Mesenchymal stem cell (in vitro differentiated cells and primary cell): ENCODE measurements at regions not wholly inside any gene's neighbourhood (a gene's known extent, or its start where the extent isn't known, plus 50 kb on each side); places are given as distances from the start of the nearest gene placed in this dataset.
A peak's percentile ranks its signal among the peaks of the same experiment; 100 is the strongest.

Experiments used
- DNase-seq: peaks from one replicate; pipeline ENCODE4 v3.0.0-alpha.2; 2013
- H2AFZ ChIP-seq: one replicate; pipeline ENCODE4 v1.6.1; 2013; ENCODE audit warnings: low read depth, mild to moderate bottlenecking, control low read depth, inconsistent platforms, low read length, moderate library complexity
- H2AK5ac ChIP-seq: 2 replicates; pipeline ENCODE4 v1.6.1; 2013; ENCODE audit warnings: low read length, moderate library complexity, mild to moderate bottlenecking, inconsistent platforms; ENCODE audit not compliant: severe bottlenecking
- H2BK120ac ChIP-seq: one replicate; pipeline ENCODE4 v1.6.1; 2013; ENCODE audit warnings: low read depth, mild to moderate bottlenecking, inconsistent platforms, low read length, moderate library complexity
- H2BK12ac ChIP-seq, 2 experiments: one replicate each; pipeline ENCODE4 v1.6.1; 2013; ENCODE audit warnings: inconsistent platforms in 2 of 2, low read length in 2 of 2, mild to moderate bottlenecking in 2 of 2, moderate library complexity in 2 of 2, control low read depth in 1 of 2
- H2BK15ac ChIP-seq: one replicate; pipeline ENCODE4 v1.6.1; 2013; ENCODE audit warnings: mild to moderate bottlenecking, low read depth, inconsistent platforms; ENCODE audit not compliant: poor library complexity, severe bottlenecking
- H2BK5ac ChIP-seq: 2 replicates; pipeline ENCODE4 v1.6.1; 2013; ENCODE audit warnings: low read depth, mild to moderate bottlenecking, low read length, control low read depth, inconsistent platforms; ENCODE audit not compliant: poor library complexity, severe bottlenecking
- H3K14ac ChIP-seq, 2 experiments: one replicate each; pipeline ENCODE4 v1.6.1; 2013; ENCODE audit warnings: inconsistent platforms in 2 of 2, low read length in 2 of 2, control low read depth in 1 of 2, mild to moderate bottlenecking in 1 of 2, moderate library complexity in 1 of 2
- H3K18ac ChIP-seq, 2 experiments: one replicate each; pipeline ENCODE4 v1.6.1; 2013; ENCODE audit warnings: inconsistent platforms in 2 of 2, low read length in 2 of 2, control low read depth in 1 of 2, low read depth in 1 of 2, mild to moderate bottlenecking in 1 of 2
- H3K23ac ChIP-seq, 2 experiments: one replicate each; pipeline ENCODE4 v1.6.1; 2013; ENCODE audit warnings: inconsistent platforms in 2 of 2, low read length in 2 of 2, mild to moderate bottlenecking in 2 of 2, moderate library complexity in 2 of 2, control low read depth in 1 of 2
- H3K27ac ChIP-seq: 2 replicates; pipeline ENCODE4 v1.5.1; 2013; ENCODE audit warnings: mild to moderate bottlenecking, moderate library complexity, low read length, control low read depth, inconsistent platforms; ENCODE audit not compliant: poor library complexity, severe bottlenecking
- H3K27me3 ChIP-seq, 2 experiments: 2 replicates each; pipeline versions ENCODE4 v1.6.1 to v1.7.0; 2013; ENCODE audit warnings: low read length in 2 of 2, mild to moderate bottlenecking in 2 of 2, moderate library complexity in 2 of 2, control low read depth in 1 of 2, inconsistent platforms in 1 of 2; ENCODE audit not compliant: control insufficient read depth in 1 of 2, insufficient read depth in 1 of 2
- H3K36me3 ChIP-seq, 2 experiments: 2 replicates each; pipeline versions ENCODE4 v1.6.1 to v1.7.0; 2013; ENCODE audit warnings: low read length in 2 of 2, control low read depth in 1 of 2, inconsistent platforms in 1 of 2, low read depth in 1 of 2, mild to moderate bottlenecking in 1 of 2; ENCODE audit not compliant: insufficient read depth in 2 of 2, control insufficient read depth in 1 of 2
- H3K4ac ChIP-seq, 2 experiments: one replicate each; pipeline ENCODE4 v1.6.1; 2013; ENCODE audit warnings: inconsistent platforms in 2 of 2, low read length in 2 of 2, mild to moderate bottlenecking in 2 of 2, moderate library complexity in 2 of 2, control low read depth in 1 of 2, low read depth in 1 of 2
- H3K4me1 ChIP-seq: 2 replicates; pipeline ENCODE4 v1.6.1; 2013; ENCODE audit warnings: low read depth, low read length, control low read depth; ENCODE audit not compliant: control insufficient read depth, insufficient read depth
- H3K4me2 ChIP-seq: 2 replicates; pipeline ENCODE4 v1.6.1; 2013; ENCODE audit warnings: low read length, mild to moderate bottlenecking, inconsistent platforms; ENCODE audit not compliant: poor library complexity, severe bottlenecking
- H3K4me3 ChIP-seq, 2 experiments: 2 replicates each; pipeline versions ENCODE4 v1.5.1 to v1.7.0; 2013; ENCODE audit warnings: low read length in 2 of 2, mild to moderate bottlenecking in 2 of 2, control low read depth in 1 of 2, low read depth in 1 of 2; ENCODE audit not compliant: insufficient read depth in 1 of 2
- H3K79me1 ChIP-seq: replicated peaks from 2 replicates; pipeline ENCODE4 v1.6.1; 2013; ENCODE audit warnings: mild to moderate bottlenecking, control low read depth, low read length, inconsistent platforms; ENCODE audit not compliant: poor library complexity, severe bottlenecking
- H3K9ac ChIP-seq: 2 replicates; pipeline ENCODE4 v1.7.0; 2013; ENCODE audit warnings: mild to moderate bottlenecking, low read length, moderate library complexity
- H3K9me3 ChIP-seq: 2 replicates; pipeline ENCODE4 v1.7.0; 2013; ENCODE audit warnings: mild to moderate bottlenecking, low read length; ENCODE audit not compliant: control insufficient read depth
- H4K8ac ChIP-seq: one replicate; pipeline ENCODE4 v1.6.1; 2013; ENCODE audit warnings: inconsistent platforms, mild to moderate bottlenecking, low read length, moderate library complexity
- H4K91ac ChIP-seq: one replicate; pipeline ENCODE4 v1.6.1; 2013; ENCODE audit warnings: mild to moderate bottlenecking, low read length, inconsistent platforms
- WGBS: methylation state at CpG from one replicate; pipeline ENCODE4 v1.1.7; 2013; ENCODE audit warnings: mixed read lengths; 5-methylcytosine and 5-hydroxymethylcytosine counted together

DNA sequence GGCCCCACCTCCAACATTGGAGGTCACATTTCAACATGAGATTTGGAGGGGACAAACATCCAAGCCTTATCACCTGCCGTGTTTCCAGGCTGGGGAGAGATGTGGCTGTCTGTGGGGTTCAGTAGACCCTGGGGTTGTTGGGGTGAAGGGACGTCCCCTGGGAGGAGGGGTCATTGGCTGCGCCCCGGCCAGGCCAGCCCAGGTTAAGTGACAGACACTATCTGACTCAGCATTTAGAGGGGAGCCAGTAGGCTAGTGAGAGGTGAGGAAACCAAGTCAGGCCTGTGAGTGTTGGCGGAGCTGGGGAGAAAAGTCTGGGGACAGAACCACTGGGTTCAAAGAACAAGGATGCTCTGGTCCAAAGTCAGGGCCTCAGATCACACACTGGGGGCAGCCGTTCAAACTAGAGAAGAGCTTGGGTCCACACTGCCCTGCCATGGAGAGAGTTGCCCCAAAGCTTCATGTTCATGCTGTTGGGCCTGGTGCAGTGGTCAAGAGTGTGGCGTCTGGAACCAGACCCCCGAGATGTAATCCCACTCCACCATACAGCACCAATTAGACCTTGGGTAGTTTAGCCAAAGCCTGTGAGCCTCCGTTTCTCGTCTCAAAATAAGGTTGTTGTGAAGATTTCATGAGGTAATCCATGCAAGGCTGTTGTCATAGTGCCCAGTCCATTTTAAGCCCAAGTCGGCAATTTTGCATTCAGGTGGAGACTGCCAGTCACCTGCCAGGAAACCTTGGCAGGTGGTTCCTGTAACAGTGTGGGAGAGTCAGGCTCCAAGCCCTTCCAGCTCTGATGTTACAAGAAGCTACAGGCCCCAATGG, 1289.6 kb downstream of the TBC1D22A start:
- Histone ChIP-seq H3K18ac (no peak overlapping the region), H3K79me1 (no peaks in the 10 kb centered on the region), H4K8ac (no peak overlapping the region), H3K4me2 (no peak overlapping the region), H4K91ac (no peak overlapping the region), H2BK5ac (no peak overlapping the region), H2BK120ac (no peak overlapping the region), H2AK5ac (no peak overlapping the region), H3K4me1 (no peaks in the 10 kb centered on the region), H3K4ac (no peak overlapping the region), H2BK12ac (no peak overlapping the region), H3K23ac (no peak overlapping the region), H3K36me3 (no peaks in the 10 kb centered on the region), H3K14ac (no peak overlapping the region), H2BK15ac (no peak overlapping the region), H3K27me3 (no peaks in the 10 kb centered on the region), H3K9me3 (no peaks in the 10 kb centered on the region), H3K9ac (no peak overlapping the region), H3K27ac (no peak overlapping the region), H3K4me3 (no peak overlapping the region), H2AFZ (no peak overlapping the region)
- 77% methylated on average over 9 of the region's 11 CpGs for WGBS
- no peak for DNase-seq

DNA sequence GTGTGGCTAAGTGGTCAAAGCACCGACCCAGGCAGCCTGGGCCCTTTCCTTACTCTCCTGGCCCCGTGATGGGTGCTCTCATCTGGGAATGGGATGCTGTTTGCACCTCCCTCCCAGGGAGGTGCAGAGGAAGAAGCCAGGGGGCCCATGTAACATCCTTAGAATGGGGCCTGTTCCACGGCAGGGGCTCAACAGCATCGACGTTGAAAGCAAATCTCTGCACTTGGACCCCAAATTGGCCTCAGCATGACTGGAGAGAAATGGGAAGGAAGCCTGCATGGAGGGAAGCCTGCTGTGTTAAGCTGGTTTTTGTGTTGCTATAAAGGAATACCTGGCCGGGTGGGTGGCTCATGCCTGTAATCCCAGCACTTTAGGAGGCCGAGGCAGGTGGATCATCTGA, 1288.4 kb downstream of the TBC1D22A start:
- Histone ChIP-seq H2BK120ac (no peak overlapping the region), H2BK12ac (no peak overlapping the region), H3K14ac (no peak overlapping the region), H3K9ac (no peak overlapping the region), H2BK5ac (no peak overlapping the region), H2AFZ (no peak overlapping the region), H3K27ac (no peak overlapping the region), H4K8ac (no peak overlapping the region), H3K4me2 (no peak overlapping the region), H3K4me1 (no peaks in the 10 kb centered on the region), H3K79me1 (no peaks in the 10 kb centered on the region), H3K23ac (no peak overlapping the region), H4K91ac (no peak overlapping the region), H2BK15ac (no peak overlapping the region), H3K36me3 (no peaks in the 10 kb centered on the region), H2AK5ac (no peak overlapping the region), H3K4me3 (no peak overlapping the region), H3K18ac (no peak overlapping the region), H3K4ac (no peak overlapping the region), H3K9me3 (no peaks in the 10 kb centered on the region), H3K27me3 (no peaks in the 10 kb centered on the region)
- 65% methylated on average over 6 of the region's 7 CpGs for WGBS
- no peak for DNase-seq

DNA sequence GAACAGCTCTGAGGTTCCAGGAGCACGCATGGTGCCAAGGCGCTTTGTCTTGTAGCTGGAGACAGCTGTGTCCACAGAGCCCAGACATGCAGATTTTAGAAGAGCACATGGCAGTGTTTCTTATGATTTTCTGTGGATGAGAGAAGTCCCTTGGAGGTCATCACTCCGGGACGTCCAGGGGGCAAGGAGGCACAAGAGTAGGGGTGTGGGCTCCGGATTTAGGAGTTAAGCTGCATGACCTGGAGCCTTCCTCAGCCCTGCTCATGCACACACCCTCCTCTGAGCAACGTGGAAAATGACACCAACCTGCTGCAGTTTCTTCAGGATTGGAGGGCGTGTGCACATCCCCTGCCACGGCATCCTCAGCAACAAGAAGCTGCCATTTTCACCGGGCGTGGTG, 1286.7 kb downstream of the TBC1D22A start:
- Histone ChIP-seq H3K27ac (no peak overlapping the region), H3K23ac (no peak overlapping the region)
- no peak for DNase-seq

DNA sequence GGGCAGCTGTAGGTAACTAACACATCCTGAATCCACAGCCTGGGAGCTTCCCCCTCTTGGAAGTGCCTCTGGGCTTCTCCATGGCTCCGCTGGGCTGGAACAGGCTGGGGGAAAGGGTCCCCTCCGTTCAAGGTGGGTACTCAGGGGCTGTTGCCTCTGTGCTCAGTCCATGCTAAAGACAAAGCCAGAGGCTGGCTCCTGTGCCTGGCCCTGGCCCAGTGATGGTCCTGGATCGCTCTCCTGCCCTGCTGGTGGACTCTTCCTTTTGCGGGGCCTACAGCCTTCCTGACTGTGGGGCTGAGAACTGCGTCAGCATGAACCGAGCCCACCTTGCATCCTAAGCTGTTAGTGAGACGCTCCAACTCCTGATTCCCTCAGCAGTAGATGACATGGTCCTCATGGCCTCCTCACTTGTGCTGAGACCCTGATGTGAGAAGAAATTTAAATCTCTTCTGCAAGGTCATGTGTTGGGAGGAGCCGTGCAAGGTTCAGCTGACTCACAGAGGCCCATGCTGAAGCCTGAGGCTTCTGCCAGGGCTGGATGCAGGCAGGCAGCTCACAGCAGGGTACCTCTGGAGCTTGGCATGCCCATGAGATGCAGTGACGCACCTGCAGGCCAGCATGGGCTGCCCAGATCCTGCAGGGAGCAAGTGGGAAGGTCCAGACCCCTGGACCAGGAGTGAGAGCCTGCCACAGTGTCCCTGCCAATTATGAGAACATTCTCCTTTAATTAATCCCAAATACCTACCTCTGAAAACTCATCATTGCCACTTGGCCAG, 1285.5 kb downstream of the TBC1D22A start:
- no peak overlapping the region for H2BK120ac ChIP-seq
- H2BK12ac ChIP-seq: no peak overlapping the region
- no peak overlapping the region for H2BK15ac ChIP-seq
- no peak overlapping the region for H3K4ac ChIP-seq
- no peaks in the 10 kb centered on the region for H3K36me3 ChIP-seq
- no peak overlapping the region for H2AK5ac ChIP-seq
- H3K4me1 ChIP-seq: no peaks in the 10 kb centered on the region
- H3K4me2 ChIP-seq: no peak overlapping the region
- H3K9me3 ChIP-seq: no peaks in the 10 kb centered on the region
- H2BK5ac ChIP-seq: no peak overlapping the region
- H2AFZ ChIP-seq: peak overlapping the region; percentile 46
- H3K9ac ChIP-seq: no peak overlapping the region
- no peak overlapping the region for H4K8ac ChIP-seq
- no peak overlapping the region for H3K18ac ChIP-seq
- 76% methylated on average over 9 of the region's 9 CpGs for WGBS
- no peak overlapping the region for H3K4me3 ChIP-seq
- H3K23ac ChIP-seq: no peak overlapping the region
- H3K27ac ChIP-seq: no peak overlapping the region
- H3K79me1 ChIP-seq: no peaks in the 10 kb centered on the region
- H4K91ac ChIP-seq: no peak overlapping the region
- no peaks in the 10 kb centered on the region for H3K27me3 ChIP-seq
- H3K14ac ChIP-seq: no peak overlapping the region
- no peak for DNase-seq

More for the DNA sequence above, 1286.7 kb downstream of the TBC1D22A start:
- Histone ChIP-seq H2AFZ (no peak overlapping the region), H3K4me3 (no peak overlapping the region), H3K9me3 (no peaks in the 10 kb centered on the region), H3K27me3 (no peaks in the 10 kb centered on the region), H2BK120ac (no peak overlapping the region), H2BK12ac (no peak overlapping the region), H3K9ac (no peak overlapping the region), H3K4ac (no peak overlapping the region), H2BK15ac (no peak overlapping the region), H3K14ac (no peak overlapping the region), H4K8ac (no peak overlapping the region), H4K91ac (no peak overlapping the region), H2AK5ac (no peak overlapping the region), H3K4me1 (no peaks in the 10 kb centered on the region), H3K36me3 (no peaks in the 10 kb centered on the region), H3K4me2 (no peak overlapping the region), H3K18ac (no peak overlapping the region), H2BK5ac (no peak overlapping the region), H3K79me1 (no peaks in the 10 kb centered on the region)
- WGBS: 72% methylated on average over 10 of the region's 10 CpGs
